HG03432 (cell line): ENCODE measurements at regions not wholly inside any gene's neighbourhood (a gene's known extent, or its start where the extent isn't known, plus 50 kb on each side); places are given as distances from the start of the nearest gene placed in this dataset.

Source experiments
- ATAC-seq: cut with Tn5 transposase; IDR thresholded peaks from one replicate; pipeline ENCODE4 v1.9.1; 2021; ENCODE audit warnings: mild to moderate bottlenecking, moderate library complexity; ENCODE audit not compliant: unreplicated experiment

DNA sequence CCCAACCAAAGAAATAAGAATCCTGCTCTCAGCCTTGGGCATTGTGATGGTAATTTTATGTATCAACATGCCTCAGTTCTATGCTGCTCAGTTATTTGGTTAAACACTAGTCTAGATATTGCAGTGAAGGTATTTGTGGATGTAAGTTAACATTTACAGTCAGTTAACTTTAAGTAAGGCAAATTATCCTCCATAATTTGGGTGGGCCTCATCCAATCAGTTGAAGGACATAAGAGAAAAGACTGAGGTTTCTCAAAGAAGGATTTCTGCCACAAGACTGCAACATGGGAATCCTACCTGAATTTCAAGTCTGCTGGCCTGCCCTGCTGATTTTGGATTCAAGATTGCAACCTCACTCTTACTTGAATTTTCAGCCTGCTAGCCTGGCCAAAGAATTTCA, 975.5 kb upstream of the ACVR2A start:
- no peak for ATAC-seq

DNA sequence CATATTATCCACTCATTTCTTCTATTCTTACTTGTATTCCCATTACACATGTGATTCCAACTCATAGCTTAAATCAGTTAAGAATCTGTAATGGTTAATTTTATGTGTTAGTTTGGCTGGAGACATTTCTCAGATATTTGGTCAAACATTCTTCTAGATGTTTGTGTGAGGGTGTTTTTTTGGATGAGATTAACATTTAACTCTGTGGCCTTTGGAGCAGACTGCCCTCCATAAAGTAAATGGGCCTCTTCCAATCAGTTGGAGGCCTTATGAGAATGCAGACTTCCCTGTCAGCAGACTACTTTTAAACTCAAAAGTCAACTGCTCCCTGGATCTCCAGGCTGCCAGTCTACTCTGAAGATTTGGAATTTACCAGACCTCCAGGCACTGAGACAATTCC, 976.8 kb upstream of the ACVR2A start:
- ATAC-seq, result no peak

DNA sequence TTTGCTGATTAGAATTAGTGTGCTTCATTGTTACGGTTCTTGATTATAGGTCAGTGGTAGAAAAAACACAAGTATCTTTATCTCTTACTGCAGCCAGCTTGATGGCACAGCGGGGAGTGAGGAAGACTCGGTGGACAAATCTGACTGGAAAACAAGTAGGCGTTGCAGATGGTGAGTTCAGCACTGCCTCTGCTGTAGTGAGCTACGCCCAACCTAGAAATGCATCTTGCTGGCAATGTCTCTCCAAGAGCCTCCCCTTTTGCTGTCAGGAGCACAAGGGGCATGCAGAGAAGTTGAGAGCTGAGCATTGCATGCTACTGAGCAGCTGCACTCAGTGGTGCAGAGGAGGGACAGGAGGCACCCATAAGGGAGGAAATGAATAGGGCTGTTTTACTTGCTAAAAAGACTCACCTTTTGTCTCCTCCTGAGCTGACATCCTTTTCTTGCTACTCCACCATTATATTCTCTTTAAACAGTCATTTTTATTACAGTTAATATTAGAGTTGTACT, 977.3 kb upstream of the ACVR2A start:
- no peak for ATAC-seq

DNA sequence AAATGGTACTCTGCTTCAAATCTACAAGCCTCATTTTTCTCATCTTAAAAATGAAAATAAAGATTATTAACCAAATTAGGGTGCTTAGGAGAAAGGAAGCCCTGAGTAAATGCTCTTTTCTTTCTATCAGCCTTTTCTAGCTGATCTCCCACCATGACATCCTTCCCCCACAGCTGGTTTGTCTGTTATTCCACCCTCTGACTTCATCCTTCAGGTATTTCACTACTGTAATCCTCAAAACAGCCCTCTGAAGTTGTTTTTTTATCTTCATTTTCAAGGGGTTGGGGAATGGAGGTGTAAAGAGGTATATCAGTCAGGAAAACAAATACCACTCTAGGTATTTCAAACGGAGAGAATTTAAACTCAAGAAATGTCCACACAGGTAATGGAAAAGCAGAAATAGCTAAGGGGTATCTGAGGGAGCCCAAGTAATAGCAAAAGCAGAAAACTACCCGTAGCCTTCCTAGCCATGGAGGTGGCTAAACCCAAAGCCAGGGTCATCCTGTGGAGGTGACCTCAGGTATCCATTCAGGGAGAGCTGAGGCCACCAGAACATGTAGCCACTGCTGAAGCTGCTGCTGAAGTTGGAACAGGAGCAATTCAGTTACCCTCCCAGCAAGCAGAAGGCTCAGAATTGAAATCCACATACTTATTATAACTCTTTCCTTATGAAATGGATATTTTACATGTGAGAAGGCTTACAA, 990.9 kb upstream of the ACVR2A start:
- ATAC-seq, result no peak

DNA sequence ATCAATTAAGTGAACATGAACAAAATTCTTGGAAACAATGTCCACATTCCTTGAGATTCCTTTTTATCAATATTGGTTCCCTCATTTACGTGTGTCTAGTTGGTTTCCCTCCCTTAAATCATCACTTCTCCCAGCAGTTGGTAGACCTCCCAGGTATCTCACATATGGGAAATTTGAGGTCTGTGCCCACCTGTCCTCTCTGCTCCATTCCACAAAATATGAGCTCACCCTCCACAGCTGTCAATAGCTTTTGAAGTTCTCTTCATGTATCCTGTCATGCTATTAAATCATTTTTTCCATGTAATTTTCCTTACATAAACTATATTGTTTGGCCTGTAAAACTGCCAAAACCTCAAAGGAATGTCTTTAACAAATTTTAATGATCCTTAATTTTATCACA, 992.2 kb upstream of the ACVR2A start:
- no peak for ATAC-seq

DNA sequence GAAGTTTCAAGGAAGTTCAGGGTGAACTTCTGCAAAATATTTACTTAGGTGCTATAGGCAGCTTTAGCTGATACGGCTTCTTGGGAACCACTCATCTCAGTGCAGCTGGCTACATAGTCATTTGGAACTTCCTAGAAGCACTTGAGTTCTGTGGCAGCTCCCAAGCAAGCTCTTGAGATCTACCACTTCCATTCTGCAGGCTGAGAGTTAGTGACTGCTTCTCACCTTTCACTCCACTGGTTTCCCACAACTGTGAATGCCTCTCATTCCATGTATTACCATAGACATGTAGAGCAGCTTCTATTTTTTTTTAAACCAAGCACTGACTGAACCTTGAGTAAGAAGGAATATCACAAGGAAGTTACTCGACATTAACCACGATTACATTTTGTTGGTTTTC, 994.1 kb upstream of the ACVR2A start:
- no peak for ATAC-seq

DNA sequence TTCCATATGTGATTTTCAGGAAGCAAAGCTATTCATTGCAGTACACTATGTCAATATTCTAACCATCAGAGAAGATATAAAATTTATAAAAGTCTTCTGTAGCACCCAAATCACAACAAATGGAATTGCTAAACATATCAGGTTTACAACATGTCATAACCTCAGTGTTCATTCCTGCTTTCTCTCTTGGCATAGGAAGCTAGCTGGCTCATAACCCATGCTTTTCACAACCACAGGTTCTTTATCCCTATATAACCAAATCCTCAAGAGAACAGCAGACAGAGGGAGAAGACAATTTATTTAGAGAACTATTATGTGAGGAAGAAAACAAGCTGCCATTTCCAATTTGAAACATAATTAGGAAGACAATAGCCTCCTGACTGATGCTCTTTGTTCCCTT, 997.0 kb upstream of the ACVR2A start:
- no peak for ATAC-seq

DNA sequence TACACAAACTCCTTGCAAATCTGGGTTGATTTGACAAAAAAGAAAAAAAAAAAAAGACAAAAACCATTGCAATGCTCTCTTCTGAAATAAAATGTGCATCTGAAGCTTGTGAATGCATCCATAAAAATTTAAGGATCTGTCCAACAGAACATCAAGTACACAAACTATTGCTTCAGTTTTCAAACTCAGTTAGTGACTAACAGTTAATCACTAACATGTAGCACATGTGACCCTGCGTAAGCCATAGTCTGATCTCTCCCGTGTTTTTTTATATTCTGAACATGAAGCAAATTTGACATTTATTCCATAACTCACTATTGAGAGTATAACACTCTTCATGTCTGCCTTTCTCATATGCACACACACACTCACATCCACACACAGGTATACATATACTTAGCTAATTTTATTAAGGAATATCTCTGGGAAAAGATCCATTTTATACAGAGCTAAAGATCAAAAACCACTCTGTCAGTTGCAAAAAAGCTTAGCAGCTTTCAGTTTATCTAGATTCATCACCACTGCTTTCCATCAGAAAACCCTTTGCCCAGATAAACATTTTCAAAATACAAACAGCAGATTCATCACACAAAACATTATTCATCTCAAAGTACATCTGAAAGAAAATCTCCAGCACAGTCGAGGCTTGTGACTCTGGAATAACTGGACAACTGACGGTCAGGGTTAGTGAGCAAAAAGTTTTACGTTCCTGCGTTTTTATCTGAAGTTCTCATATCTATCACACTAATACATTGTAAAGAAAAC, 1000.4 kb upstream of the ACVR2A start:
- no peak for ATAC-seq

DNA sequence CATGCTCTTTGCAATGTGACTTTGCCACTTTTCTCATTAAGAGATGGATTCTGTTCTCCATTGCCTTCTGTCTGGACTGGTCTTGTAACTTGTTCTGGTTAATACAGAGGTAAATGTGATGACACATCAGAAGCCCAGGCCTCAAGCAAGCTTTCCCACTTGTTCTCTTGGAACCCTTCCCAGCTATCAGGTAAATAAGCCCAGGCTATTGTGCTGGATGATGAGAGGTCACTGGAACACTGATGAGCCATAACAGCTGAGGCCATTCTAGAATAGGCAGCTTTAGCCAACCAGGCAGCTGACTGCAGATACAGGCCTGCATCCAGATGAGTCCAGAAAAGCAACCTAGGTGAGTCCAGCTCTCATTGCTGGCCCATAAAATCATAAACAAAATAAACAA, 1007.0 kb upstream of the ACVR2A start:
- no peak for ATAC-seq

DNA sequence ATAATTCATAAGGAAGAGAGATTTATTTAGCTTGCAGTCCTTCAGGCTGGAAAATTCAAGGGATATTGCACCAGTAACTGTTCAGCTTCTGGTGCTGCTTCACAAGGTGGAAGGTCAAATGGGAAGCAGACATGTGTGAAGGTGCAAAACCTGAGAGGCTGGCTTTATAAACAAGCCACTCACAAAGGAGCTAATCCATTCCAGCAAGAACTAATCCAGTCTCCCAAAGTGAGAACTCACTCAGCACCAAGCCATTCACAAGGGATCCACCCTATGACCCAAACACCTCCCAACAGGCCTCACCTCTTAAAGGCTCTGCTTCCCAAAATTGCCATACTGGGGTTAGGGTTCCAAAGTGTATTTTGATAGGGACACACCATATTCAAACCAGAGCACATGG, 1018.4 kb upstream of the ACVR2A start:
- no peak for ATAC-seq

DNA sequence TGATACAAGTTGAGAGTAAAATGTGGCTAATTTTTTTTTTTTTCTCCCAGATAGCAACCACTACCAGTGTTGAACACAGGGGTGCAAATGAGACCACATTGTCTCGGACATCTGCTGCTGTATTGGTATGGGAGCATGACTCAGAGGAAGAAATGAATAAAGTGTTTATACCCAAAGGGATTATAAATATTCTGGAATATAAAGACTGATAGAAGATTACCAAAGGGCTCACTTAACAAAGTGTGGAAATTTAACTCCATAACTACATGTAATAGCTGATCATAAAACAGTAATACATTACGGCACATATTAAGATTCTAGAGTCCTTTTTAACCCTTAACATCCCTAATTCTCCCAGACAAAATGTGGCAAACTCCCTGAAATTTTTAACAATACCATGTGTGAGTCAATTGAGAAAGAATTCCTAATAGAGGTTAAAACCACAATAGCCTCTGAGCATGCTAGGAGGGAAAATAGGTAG, 1023.0 kb upstream of the ACVR2A start:
- no peak for ATAC-seq

DNA sequence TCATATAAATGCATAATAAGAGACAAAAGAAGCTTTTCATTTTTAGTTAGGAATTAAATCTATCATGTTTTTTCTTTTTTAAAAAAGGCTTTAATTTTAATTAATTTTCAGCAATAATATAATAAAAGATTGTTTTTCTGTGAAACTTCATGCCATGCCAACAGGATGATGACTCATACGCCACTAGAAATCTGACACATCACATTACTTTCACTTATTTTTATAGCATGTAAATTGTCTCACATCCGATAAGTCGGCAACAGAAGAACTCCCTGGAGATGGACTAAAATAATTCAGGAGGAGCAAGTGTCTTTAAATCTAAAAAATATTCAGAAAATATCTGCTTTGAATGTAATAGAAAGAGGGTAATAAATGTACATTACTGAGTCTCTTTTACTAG, 1024.2 kb upstream of the ACVR2A start:
- ATAC-seq, result no peak

DNA sequence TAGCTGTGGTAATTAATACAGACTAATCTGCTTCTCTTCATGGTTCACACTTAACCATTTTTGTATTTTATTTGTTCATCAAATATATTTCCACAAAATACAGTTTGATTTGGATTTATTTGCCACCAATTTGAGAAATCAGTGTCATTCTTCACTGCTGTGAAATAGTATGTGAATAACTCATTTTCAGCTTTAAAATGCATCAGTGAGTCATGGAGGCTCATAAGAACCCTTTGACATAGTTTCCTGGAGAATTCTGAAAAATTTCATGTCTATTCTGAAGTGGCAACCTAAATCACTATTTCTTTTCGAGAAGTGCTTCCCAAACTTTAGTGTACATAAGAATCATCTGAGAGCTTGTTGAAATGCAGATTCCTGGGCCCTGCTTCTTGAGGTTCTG, 1026.7 kb upstream of the ACVR2A start:
- no peak for ATAC-seq

DNA sequence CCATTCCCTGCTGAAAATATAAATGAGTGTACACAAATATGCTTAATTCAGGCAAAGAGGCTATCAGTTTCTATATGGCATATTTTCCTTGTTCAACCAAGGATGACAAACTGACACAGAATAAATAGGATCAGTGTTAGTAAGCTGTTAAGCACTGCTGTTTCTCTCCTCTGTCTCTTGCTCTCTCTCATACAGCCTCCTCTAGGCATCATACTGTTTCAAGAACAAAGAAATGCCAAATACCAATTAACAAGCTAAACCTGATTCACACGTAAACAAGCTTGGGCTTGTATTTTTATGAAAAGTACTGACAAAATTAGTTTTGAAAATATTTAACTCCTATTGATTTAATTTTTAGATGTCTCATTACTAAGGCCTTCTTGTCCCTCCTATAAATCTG, 1027.2 kb upstream of the ACVR2A start:
- no peak for ATAC-seq

DNA sequence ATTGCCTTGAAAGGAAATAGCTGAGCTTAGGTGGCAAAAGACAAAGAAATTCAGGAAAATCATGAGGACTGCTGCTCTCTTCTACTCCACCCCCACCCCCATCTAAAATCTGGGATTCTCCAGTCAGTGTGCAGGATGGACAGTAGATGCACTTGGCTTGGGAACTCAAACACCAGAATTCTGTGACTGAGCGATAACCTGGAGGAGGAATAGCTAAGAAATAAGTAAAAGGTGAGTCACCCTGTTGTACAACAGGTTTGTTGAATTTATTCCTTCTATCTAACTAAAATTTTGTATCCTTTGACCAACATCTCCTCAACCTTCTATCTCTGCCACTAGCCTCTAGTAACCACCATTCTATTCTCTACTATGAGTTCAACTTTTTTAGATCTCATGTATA, 1029.9 kb upstream of the ACVR2A start:
- ATAC-seq, result no peak

DNA sequence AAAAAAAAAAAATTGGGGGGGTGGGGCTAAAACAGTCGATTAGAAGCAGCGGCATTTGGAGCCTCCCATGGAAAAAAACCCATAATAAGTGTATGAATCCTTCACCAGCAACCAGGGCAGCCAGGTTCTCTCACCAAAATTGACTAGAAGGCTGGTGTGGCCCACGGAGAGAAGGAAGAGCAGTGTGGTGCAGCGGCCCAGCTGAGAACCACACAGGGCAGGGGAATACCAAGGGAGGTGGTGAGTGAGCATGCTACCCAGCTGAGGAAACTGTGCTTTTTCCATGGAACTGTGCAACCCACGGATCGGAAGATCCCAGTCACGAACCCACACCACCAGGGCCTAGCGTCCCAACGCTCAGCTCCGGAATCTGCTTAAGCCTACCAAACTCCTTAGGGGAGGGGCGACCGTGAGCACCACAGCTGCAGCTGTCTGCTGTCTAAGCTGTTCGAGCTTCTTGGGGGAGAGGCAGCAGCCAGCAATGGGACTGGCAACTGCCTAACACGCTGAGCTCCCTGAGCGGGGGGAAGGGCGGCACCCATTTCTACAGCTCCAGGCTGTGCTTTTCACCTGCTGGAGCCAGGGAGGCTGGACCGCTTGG, 1037.2 kb upstream of the ACVR2A start:
- no peak for ATAC-seq

DNA sequence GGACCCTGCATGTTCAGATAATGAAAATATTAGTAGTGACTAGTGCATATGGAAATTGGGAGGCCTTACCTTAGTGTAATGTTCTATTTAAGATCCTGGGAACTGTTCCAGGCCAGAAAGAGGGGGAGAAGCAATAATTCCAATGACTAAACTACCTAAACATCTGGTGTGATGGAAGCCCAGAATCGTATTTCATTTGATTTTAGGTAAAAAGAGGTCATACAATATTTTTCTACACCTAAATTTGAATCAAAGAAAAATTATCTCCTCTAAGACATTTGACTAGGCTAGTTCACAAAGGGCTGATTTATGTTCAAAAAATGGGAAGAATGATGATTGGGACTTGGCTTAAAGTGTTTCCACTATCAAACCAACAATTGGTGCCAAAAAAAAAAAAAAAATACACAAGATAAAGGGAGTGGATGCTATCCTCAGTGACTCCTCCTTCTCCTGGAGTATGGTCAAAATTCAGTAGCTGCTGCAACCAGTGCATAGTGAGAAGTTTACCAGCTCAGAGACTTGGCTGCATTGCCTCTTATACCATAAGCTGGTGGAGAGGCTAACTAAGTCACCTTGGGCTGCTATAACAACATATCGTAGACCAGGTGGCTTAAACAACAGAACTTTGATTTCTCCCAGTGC, 1038.3 kb upstream of the ACVR2A start:
- no peak for ATAC-seq

DNA sequence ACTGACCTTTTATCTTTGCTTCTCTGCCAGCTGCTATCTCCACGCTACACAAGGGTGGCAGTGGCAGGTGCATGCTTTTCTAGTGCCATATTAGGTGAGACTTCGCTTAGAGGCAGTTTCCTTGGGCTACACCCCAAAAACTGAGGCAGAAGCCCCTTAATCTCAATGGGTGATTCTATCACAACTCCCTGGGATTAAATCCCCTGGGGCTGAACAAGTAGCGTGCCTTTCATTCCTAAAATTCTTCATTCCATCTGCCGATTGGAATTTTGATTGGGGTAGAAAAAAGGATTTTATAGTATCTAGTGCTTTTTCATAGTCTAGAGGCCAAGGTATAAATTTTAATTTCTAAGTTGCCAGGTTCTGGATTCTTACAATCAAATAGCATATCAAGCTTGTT, 1040.5 kb upstream of the ACVR2A start:
- ATAC-seq, result no peak

DNA sequence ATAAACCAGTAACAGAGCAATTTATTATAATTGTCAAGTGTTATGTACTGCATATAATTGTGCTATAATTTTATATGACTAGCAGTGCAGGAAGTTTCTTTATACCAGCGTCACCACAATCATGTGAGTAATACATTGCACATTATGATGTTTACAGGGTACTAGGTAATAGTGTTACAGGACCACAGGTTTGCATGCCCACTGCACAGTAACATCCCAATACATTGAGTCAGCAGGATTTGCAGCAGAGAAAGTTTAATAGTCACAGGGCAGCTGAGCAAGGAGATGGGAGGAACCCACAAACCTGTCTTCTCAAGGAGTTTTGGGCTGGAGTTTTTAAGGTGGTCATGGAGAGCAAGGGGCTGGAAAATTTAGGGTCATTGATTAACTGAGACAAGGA, 1042.9 kb upstream of the ACVR2A start:
- no peak for ATAC-seq

DNA sequence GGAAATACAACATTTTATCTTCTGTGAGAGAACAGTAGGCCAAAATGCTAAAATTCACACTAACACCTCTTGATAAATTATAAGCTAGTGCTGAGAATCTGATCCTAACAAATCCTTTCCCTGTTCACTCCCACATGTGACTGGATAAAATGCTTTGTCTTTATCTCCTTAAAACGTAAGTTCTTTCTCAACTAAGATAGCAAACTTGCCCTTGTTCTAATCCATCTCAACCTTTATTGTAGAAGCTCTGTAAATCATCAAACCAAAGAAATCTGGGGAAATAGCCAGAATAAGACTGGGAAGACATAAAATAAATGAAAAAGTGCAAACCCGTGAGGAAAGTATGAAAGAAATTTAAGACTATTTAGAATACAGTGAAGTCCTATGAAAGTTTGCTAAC, 1058.4 kb upstream of the ACVR2A start:
- no peak for ATAC-seq

DNA sequence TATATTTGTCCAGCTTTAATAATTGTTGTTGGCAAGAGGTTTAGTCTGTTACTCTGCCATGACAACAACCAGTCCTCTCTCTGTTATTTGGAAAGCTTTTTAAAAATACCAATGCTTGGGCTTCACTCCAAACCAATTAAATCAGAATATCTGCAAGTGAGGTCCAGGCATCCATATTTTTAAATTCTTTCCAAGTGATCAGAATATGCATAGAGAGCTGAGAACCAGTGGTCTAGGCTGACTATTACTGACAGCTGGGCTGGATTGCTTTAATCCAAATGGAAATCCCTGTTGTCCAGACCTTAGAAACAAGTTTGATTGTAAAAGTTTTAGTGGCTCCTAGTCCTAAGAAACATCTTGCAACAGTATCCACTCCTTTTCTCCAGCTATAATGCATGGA, 1059.7 kb upstream of the ACVR2A start:
- no peak for ATAC-seq

DNA sequence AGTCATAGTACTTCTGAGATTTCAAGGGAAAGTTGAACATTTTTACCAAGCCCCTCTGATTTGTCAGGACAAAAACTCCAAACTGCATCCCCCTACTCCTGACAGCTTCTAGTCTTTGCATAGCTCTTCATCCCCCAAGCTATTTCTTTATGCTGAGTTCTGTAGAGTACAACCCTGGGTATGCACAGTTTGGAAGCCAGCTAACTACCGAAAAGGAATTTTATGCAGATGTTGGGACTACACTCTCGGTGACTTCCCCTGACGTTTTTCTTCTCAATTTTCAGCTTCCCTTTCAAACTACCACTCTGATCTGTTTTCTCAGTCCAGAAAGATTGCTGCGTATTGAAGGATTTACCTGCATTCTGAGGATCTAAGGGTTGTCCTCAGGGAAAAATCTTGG, 1060.2 kb upstream of the ACVR2A start:
- no peak for ATAC-seq
